PFSK-1 (cell line): ENCODE measurements at regions not wholly inside any gene's neighbourhood (a gene's known extent, or its start where the extent isn't known, plus 50 kb on each side); places are given as distances from the start of the nearest gene placed in this dataset.

ENCODE experiments used
- FOXP2 ChIP-seq: optimal IDR thresholded peaks from 2 replicates; pipeline ENCODE3; 2011; ENCODE audit warnings: borderline replicate concordance, control low read depth, inconsistent platforms; ENCODE audit not compliant: insufficient read depth; ENCODE audit errors: extremely low read length, extremely low read depth
- POLR2AphosphoS5 ChIP-seq: IDR thresholded peaks from 2 replicates; pipeline ENCODE4 v1.6.1; 2012; ENCODE audit warnings: low read depth, mild to moderate bottlenecking, control low read depth, low read length, moderate library complexity
- SIN3A ChIP-seq: IDR thresholded peaks from 2 replicates; pipeline ENCODE4 v1.6.1; 2012; ENCODE audit warnings: mild to moderate bottlenecking, low read length, moderate library complexity, borderline replicate concordance; ENCODE audit not compliant: insufficient read depth
- TAF1 ChIP-seq: IDR thresholded peaks from 2 replicates; pipeline ENCODE4 v1.6.1; 2012; ENCODE audit warnings: low read length, control low read depth, borderline replicate concordance; ENCODE audit not compliant: insufficient read depth
- TF ChIP-seq, protein P1 (sequence below), 2 experiments: IDR thresholded peaks; 2 replicates each; pipeline versions ENCODE4 v1.6.1 to v1.8.0; 2011 to 2012; ENCODE audit warnings: low read depth in 2 of 2, low read length in 2 of 2, control low read depth in 1 of 2, inconsistent platforms in 1 of 2, mild to moderate bottlenecking in 1 of 2, moderate library complexity in 1 of 2; ENCODE audit not compliant: insufficient read depth in 1 of 2

DNA sequence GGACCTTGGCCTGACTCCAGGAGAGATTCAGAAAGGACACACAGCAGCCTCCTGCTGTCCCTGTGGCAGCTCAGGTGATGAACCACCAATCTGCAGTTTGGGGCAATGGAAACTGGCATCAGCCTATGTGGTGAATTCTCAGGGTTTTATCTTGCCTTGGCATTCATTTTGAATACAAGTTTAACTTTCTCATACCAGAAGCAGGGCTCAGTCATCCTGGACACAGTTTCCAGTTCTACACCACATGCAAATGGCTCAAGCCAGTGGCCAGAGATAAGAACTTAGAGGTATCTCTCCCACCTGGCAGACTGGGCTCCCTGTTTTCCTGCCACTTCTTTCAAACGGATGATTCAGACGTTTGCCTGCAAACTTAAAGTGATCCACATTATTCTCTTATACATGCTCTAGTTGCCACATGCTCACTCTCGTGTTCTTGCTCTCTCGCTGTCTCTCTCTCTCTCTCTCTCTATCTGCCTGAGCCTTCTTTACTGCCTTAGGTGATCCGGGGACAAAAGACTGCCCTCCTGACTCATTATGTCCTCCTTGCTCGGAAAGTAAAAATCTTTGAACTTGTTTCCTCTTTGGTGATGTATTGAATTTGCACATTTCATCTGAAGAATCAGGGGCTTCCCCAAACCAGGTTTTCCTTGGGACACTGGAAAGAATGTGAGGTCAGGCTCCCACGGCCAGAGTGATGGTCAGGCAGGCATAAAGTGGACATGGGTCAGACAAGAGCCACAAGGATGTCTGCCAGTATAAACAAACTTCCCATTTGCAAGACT lies 99.6 kb upstream of the STT3B start:
- no peak for TF ChIP-seq SIN3A
- TF ChIP-seq, protein P1, sequence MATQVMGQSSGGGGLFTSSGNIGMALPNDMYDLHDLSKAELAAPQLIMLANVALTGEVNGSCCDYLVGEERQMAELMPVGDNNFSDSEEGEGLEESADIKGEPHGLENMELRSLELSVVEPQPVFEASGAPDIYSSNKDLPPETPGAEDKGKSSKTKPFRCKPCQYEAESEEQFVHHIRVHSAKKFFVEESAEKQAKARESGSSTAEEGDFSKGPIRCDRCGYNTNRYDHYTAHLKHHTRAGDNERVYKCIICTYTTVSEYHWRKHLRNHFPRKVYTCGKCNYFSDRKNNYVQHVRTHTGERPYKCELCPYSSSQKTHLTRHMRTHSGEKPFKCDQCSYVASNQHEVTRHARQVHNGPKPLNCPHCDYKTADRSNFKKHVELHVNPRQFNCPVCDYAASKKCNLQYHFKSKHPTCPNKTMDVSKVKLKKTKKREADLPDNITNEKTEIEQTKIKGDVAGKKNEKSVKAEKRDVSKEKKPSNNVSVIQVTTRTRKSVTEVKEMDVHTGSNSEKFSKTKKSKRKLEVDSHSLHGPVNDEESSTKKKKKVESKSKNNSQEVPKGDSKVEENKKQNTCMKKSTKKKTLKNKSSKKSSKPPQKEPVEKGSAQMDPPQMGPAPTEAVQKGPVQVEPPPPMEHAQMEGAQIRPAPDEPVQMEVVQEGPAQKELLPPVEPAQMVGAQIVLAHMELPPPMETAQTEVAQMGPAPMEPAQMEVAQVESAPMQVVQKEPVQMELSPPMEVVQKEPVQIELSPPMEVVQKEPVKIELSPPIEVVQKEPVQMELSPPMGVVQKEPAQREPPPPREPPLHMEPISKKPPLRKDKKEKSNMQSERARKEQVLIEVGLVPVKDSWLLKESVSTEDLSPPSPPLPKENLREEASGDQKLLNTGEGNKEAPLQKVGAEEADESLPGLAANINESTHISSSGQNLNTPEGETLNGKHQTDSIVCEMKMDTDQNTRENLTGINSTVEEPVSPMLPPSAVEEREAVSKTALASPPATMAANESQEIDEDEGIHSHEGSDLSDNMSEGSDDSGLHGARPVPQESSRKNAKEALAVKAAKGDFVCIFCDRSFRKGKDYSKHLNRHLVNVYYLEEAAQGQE (IDR thresholded peaks at IDR 0.05; ENCODE audit: insufficient read depth in 1 of 2, low read depth in 2 of 2, low read length in 2 of 2) = no peak
- no peak for TF ChIP-seq POLR2AphosphoS5
- no peak for TF ChIP-seq TAF1
- TF ChIP-seq FOXP2 = no peak

DNA sequence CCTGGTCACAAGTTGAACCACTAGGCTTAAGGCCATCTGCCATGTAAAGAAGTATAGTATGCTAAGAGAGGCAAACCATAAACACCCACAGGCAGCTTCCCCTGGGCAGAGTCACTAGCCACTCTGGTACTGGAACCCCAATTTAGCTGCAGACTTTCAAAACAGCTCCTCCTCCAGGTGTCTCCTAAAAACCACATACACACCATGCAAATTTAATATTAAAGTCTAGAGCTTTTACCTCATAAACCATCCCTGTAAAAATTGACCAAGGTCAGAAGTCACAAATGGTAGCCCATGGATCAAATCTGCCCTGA lies 99.1 kb upstream of the STT3B start:
- TF ChIP-seq FOXP2 (no peak), POLR2AphosphoS5 (no peak), TAF1 (no peak)
- TF ChIP-seq, protein P1 (IDR thresholded peaks at IDR 0.05; ENCODE audit: insufficient read depth in 1 of 2, low read depth in 2 of 2, low read length in 2 of 2) = no peak

DNA sequence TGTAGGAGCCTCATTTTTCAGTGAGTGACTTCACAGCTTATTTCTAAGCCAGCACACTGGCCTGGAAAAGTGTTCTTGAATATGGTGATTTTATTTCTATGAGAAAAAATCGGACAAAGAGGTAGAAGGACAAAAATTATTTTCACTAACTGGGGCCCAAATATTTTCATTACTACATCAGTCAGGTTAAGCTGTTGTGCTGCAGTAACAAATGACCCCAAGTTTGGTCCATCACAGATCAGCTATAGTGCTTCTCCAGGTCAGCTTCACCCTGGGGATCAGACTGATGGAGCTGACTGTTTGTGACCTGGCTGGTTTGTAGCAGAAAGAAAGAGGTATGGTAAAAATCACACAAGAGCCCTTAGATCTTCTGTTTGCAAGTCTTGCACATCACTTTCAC lies 97.9 kb upstream of the STT3B start:
- no peak for TF ChIP-seq SIN3A
- TF ChIP-seq, protein P1 (IDR thresholded peaks at IDR 0.05; ENCODE audit: insufficient read depth in 1 of 2, low read depth in 2 of 2, low read length in 2 of 2) = no peak
- TF ChIP-seq FOXP2 = no peak
- TF ChIP-seq TAF1 = no peak

DNA sequence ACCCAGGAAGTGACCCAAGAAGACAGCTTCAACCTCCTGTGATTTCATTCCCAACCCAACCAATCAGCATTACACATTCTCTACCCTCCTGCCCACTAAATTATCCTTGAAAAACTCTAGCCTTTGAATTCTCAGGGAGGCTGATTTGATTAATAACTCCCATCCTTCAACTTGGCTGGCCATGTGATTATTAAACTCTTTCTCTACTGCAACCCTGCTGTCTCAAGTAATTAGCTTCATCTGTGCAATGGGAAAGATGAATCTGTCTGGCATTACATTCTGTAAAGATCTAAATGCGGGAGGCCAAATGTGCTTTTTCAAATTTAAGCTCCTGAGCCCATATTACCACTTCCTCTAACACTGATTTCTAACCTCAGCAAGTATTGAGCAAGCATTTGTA lies 95.9 kb upstream of the STT3B start:
- TF ChIP-seq SIN3A (no peak), TAF1 (no peak), POLR2AphosphoS5 (no peak), FOXP2 (no peak)
- TF ChIP-seq, protein P1 (IDR thresholded peaks at IDR 0.05; ENCODE audit: insufficient read depth in 1 of 2, low read depth in 2 of 2, low read length in 2 of 2) = no peak

DNA sequence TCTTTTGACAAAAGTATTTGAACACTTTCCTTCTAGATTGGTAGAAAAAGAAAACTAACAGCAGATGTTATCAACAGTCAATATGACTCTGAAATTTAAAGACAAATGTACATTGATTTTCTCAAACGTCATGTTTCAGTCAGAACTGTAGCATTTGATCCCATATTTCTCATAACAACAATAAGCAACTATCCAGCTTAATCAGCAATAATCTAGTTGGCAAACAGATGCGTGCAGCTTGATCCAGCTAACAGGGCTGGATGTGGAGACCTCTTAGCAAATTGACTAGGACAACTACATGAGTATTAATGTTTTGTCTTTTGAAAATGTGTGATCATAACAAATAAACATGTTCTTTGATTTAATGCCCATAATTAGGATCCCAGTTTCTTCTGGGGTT lies 94.0 kb upstream of the STT3B start:
- TF ChIP-seq POLR2AphosphoS5 (no peak), TAF1 (no peak), SIN3A (no peak), FOXP2 (no peak)
- TF ChIP-seq, protein P1 (IDR thresholded peaks at IDR 0.05; ENCODE audit: insufficient read depth in 1 of 2, low read depth in 2 of 2, low read length in 2 of 2) = no peak
